Right lobe of liver (tissue), 6 donors: ENCODE measurements at regions not wholly inside any gene's neighbourhood (a gene's known extent, or its start where the extent isn't known, plus 50 kb on each side); places are given as distances from the start of the nearest gene placed in this dataset.

ENCODE experiments used
- ATAC-seq, 4 donors: fragments of 200-7000 bp; cut with Tn5 transposase; one replicate each; pipeline ENCODE4 v1.9.1; 2020; ENCODE audit warnings: mild to moderate bottlenecking in 4 of 4, moderate library complexity in 4 of 4
- DNase-seq, 3 donors: peaks; one replicate each; pipeline ENCODE4 v3.0.0-alpha.2; 2020
- H3K27ac ChIP-seq, 3 donors: fragments of 200-600 bp; one replicate each; pipeline ENCODE4 v1.8.0; 2022
- H3K27me3 ChIP-seq, 2 donors: fragments of 200-600 bp; one replicate each; pipeline ENCODE4 v1.8.0; 2022
- H3K36me3 ChIP-seq, 4 donors: fragments of 200-600 bp; sonication (generic) in 1 of 4; one replicate each; pipeline versions ENCODE4 v1.5.1 to v1.8.0; 2017 to 2022; ENCODE audit warnings: control low read depth in 1 of 4
- H3K4me1 ChIP-seq, 4 donors: fragments of 200-600 bp; sonication (generic) in 1 of 4; one replicate each; pipeline versions ENCODE4 v1.5.1 to v1.8.0; 2017 to 2022; ENCODE audit warnings: control low read depth in 1 of 4
- H3K4me3 ChIP-seq, 3 donors: fragments of 200-600 bp; one replicate each; pipeline ENCODE4 v1.8.0; 2022
- H3K9me3 ChIP-seq, 4 donors: fragments of 200-600 bp; sonication (generic) in 1 of 4; one replicate each; pipeline versions ENCODE4 v1.5.1 to v1.8.0; 2017 to 2022; ENCODE audit warnings: control low read depth in 1 of 4
- CTCF ChIP-seq, 4 donors: fragments of 200-600 bp in 3 of 4; fragments of 450-650 bp in 1 of 4; IDR thresholded peaks; one replicate each; pipeline versions ENCODE4 v1.5.1 to v1.8.0; 2016 to 2022; ENCODE audit warnings: antibody characterized with exemption in 4 of 4, mild to moderate bottlenecking in 2 of 4
- POLR2A ChIP-seq: fragments of 450-650 bp; IDR thresholded peaks from one replicate; pipeline ENCODE4 v1.6.1; 2017; ENCODE audit warnings: antibody characterized with exemption, mild to moderate bottlenecking
- WGBS: methylation state at CpG from one replicate; pipeline ENCODE4 v1.1.6; 2018; ENCODE audit warnings: low coverage, low lambda C conversion rate; ENCODE audit not compliant: insufficient coverage; ENCODE audit errors: missing lambda C conversion rate; 5-methylcytosine and 5-hydroxymethylcytosine counted together
- intact Hi-C, 2 donors: fragments of 100-400 bp; cut with DNase I; formaldehyde crosslinking; loops; one replicate each; pipeline versions ENCODE4 v1.11.2 to v1.14.1; 2022
- donor health status: DM: no; HTN: yes; CAD: no.
- donor health status: DM: no; HTN: no; CAD: no.
- donor health status: DM: no; HTN: no; CAD: no.
- donor health status: DM: no; HTN: yes; CAD: no.
- donor health status: DM: no; HTN: yes; CAD: no.

- Histone ChIP-seq H3K27me3 (no peaks in the 10 kb centered on the region), H3K4me1 (no peaks in the 10 kb centered on the region), H3K36me3 (no peaks in the 10 kb centered on the region), H3K27ac (no peak overlapping the region), H3K4me3 (no peak overlapping the region), H3K9me3 (no peaks in the 10 kb centered on the region)
- intact Hi-C loops: no loop called here
- WGBS: 44% methylated on average over 7 of the region's 10 CpGs
- no peak for TF ChIP-seq CTCF (IDR thresholded peaks at IDR 0.05)
- no peak for TF ChIP-seq POLR2A
- DNase-seq (peak in 1 of 3 donors; percentile 15), ATAC-seq (no peak)
Observed at GRCh38 chr17:22272363-22273146, 580.2 kb downstream of the KCNJ18 start.

GRCh38 chr17:22273308-22273707 lies 581.0 kb downstream of the KCNJ18 start:
- intact Hi-C loops: no loop called here
- Histone ChIP-seq H3K4me3 (no peak overlapping the region), H3K36me3 (no peaks in the 10 kb centered on the region), H3K27ac (no peak overlapping the region), H3K27me3 (no peaks in the 10 kb centered on the region), H3K9me3 (no peaks in the 10 kb centered on the region), H3K4me1 (no peaks in the 10 kb centered on the region)
- no peak for DNase-seq
- 33% methylated on average over 1 of the region's 2 CpGs for WGBS
- ATAC-seq: no peak
- TF ChIP-seq CTCF (IDR thresholded peaks at IDR 0.05): no peak
- TF ChIP-seq POLR2A: no peak

GRCh38 chr17:22277595-22277994 lies 585.3 kb downstream of the KCNJ18 start:
- no peak for TF ChIP-seq CTCF (IDR thresholded peaks at IDR 0.05)
- peak in 1 of 4 donors; percentile 47 for ATAC-seq
- Histone ChIP-seq H3K36me3 (no peaks in the 10 kb centered on the region), H3K27me3 (no peaks in the 10 kb centered on the region), H3K9me3 (no peaks in the 10 kb centered on the region), H3K4me1 (no peaks in the 10 kb centered on the region), H3K4me3 (no peak overlapping the region), H3K27ac (no peak overlapping the region)
- WGBS: 33% methylated on average over 1 of the region's 3 CpGs
- peak in 1 of 3 donors; percentile 26 for DNase-seq
- intact Hi-C loops: no loop called here

- Histone ChIP-seq H3K4me1 (no peaks in the 10 kb centered on the region), H3K27ac (no peak overlapping the region), H3K9me3 (no peaks in the 10 kb centered on the region), H3K27me3 (no peaks in the 10 kb centered on the region), H3K4me3 (no peak overlapping the region), H3K36me3 (no peaks in the 10 kb centered on the region)
- ATAC-seq (peak in 1 of 4 donors; percentile 26), DNase-seq (peak in 2 of 3 donors; percentile 32 to 35)
- WGBS: 20% methylated on average over 1 of the region's 35 CpGs
- intact Hi-C loops: no loop called here
- TF ChIP-seq CTCF (IDR thresholded peaks at IDR 0.05) (no peak), POLR2A (no peak)
Observed at GRCh38 chr17:22278302-22279275, 586.3 kb downstream of the KCNJ18 start.
